NCI-H2227 treated with DMSO at 0.1 percent for 48 hours (cell line): ENCODE measurements at regions not wholly inside any gene's neighbourhood (a gene's known extent, or its start where the extent isn't known, plus 50 kb on each side); places are given as distances from the start of the nearest gene placed in this dataset.

Experiments used
- DNase-seq: peaks from one replicate; lab custom pipeline; 2025; lab: John Stamatoyannopoulos, UW

DNA sequence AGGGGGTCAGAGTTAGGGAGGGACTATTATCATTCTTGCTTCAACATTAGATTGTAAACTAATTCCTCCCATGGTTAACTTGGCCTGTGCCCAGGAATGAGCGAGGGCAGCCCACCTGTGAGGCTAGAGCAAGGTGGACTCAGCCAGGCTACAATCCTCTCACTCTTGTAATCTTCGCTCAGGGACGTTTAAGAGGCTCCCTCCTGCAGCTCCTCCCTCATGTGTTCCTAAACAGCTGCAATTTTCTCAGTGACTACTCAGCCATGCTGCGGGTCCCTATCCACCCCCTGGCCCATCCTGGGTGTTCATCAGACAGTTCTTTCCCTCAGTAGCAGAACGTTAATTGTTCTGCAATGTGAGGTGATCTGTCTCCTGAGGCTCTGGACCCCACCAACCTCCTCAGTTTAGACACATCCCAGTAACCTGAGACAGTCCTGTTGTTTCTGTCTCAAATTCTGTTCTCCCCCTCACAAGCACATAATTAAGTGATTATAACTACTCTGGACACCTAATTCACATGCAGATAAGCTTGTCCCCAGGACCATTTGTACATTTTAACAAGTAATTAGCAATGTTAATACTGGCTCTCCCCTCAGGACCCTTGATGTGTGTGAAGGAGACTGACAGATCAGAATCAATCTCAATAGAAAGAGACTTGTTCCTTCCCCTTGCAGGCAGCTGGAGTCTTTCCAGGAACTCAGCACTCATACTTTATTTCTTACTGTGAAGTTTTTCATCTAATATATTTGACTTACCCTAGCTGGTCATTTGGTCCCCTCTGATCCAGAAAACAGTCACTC lies 337.2 kb upstream of the B3GAT1 start:
- no peak for DNase-seq

DNA sequence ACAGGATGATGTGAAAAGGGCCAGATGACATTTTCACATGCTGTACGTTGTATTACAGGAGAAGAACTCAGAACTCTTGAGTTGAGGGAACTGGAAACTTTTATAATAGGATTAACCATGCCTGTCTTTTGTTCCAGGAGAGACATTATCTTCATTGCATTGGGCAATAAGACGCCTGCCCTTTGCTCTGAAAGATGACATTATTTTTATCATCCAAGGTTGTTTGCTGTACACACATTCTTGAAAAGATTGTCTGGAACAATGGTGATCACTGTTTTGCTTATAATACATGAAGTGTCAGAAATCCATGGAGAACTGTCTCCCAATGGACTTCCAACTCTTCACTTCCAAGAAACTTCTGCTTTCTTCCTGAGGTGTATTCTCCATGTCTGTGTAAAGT lies 334.6 kb upstream of the B3GAT1 start:
- no peak for DNase-seq

DNA sequence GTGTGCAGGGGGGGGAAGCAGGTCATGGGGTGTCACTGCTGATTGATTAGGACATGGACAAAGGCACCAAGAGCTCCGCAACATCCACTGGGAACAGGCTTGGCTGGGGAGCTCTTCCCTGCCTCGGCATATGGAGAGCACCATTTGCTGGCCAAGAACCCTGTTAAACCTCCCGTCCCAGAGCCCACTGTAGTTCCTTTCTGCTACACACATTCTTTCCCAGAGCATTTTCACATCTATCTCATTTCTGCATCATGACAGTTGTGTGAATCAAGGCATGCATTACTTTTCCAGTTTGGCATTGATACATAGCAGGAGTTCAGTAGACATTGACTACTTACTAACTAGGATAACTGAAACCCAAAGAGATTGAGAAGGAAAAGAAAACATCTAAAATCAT lies 333.4 kb upstream of the B3GAT1 start:
- DNase-seq = no peak

DNA sequence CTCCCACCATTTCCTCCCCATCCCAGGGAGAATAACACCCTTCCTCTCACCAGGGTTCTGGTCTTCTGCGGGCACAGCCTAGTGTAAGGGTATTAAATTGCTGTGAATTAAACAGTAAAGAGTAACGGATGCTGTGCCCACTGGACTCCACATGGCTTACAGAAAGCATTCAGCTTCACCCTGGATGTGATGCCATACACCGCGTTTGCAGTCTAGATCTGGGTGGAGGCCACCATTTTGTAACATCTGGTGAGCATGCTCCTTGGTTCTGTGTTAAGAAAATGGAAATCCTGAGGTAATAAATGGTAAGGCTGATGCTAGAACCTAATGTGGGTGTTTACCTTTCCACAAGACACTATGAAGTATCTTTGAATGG lies 331.8 kb upstream of the B3GAT1 start:
- no peak for DNase-seq

DNA sequence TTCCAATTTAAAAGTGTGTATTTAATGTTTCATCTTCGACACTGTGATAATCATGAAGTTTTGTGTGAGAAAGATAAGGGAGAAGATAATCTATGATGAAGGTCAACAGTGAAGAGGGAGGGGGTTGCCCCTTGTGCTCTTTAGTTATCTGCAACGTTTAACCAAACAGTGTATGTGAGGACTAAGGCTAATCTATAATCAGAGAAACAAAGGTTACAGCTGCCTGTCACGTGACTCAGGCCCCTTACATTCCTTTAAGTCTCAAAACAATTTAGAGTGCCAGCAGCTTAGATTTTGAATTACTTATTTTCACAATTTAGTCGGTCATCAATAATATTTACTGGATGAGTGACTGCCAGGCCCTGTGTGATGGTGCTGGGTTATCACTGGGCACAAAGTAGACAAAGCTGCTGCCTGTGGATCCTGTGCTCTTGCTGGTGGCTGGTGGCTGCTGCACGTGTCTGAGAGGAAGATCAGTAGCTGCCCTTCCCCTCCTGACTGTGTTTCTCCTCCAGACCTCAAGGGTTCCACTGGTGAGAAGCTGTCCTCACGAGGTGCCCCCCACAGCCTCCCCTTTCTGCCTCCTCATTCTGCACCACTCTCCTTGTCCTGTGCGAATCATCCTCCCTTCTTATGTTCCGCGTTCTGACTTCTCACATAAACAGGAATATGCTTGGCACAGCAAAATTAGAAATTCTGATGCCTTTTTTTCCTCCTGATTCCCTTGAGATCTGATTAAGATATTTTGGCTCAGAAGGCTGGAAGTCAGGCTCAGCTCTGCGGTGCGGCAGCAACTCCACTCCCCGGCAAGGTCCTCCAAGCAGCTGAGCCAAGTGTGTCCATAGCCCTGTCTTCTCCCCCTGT lies 331.1 kb upstream of the B3GAT1 start:
- no peak for DNase-seq

DNA sequence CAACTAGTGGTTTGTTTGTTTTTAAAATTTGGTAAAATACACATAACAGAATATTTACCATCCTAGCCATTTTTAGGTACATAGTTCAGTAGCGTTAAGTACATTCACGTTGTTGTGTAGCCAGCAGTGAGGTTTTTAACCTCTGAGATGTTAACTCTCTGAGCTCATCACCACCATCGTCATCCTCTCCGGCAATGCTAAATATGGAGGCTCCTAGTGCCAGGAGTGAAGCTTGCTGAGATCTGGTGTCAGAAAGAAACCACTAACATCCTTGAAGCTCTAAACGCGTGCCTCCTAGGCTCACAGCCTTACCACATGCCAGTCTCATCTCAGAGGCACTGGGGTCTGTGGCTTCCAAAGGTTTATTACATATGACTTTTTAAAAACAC lies 330.2 kb upstream of the B3GAT1 start:
- DNase-seq = no peak

DNA sequence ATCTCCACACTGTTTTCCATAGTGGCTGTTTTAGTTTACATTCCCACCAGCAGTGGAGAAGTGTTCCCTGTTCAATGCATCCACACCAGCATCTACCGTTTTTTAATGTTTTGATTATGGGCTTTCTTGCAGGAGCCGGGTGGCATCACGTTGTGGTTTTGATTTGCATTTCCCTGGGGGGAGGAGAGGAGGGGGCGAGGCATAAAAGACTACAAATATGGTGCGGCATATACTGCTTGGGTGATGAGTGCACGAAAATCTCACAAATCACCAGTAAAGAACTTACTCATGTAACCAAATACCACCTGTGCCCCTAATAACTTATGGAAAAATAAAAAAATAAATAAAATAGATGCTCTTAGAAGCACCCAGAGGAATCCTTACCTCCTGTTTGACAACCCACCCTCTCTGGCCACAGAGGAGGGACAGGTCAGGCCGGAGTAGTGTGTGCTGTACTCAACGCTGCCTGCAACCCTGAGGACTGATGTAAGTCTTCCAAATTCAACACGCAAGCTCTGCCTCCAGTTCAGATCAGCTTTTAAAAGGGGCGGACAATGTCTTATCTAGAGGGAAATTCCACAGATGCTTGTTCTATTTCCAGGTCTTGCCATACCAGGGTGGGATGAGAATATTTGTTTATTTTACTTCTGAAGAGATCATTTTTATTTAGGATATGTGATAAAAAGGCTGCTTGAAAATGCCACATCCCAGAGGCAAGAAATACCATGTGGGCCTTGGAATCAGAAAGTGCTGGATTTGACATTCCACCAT lies 329.6 kb upstream of the B3GAT1 start:
- no peak for DNase-seq

DNA sequence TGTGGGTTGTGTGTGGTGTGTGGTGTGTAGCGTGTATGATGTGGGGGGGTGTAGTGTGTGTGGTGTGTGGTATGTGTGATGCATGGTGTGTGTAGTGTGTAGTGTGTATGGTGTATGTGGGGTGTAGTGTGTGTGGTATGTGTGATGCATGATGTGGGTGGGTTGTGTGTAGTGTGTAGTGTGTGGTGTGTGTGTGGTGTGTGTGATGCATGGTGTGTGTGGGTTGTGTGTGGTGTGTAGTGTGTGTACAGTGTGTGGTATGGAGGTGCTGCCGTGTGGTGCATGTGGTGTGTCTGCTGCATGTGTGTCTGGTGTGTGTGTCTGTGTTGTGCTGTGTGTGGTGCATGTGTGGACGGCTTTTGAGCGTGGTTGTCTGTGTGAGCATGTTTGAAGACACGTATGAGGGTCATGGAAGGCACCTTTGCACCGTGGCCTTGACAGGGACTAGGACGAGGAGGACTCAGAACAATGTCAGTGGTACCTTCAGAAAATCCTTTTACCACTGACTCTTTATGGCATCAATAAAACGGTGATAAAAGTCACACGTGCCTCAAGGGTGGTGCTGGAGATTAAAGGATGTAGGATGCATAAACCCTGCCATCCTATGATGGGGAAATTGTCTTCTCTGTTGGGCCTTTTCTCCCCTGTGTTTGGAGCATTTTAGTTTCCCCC lies 328.7 kb upstream of the B3GAT1 start:
- no peak for DNase-seq

DNA sequence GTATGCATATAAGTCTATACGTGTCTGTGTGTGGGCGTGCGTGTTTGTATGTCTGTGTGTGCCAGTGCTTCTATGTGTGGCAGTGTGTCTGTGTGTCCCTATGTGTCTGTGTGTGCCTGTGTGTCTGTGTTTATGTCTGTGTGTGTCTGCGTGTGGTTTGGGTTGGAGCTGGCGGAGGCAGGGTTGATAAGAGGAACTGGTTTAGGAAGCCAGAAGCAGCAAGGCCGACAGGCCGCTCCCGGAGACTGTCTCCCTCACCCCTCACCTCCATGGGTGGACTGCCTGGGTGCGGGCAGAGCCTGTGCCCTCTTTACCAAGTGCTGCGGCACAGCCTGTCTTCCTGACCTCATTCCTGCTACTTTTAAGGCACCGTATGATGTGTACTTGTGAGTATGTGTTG lies 327.1 kb upstream of the B3GAT1 start:
- DNase-seq = no peak

DNA sequence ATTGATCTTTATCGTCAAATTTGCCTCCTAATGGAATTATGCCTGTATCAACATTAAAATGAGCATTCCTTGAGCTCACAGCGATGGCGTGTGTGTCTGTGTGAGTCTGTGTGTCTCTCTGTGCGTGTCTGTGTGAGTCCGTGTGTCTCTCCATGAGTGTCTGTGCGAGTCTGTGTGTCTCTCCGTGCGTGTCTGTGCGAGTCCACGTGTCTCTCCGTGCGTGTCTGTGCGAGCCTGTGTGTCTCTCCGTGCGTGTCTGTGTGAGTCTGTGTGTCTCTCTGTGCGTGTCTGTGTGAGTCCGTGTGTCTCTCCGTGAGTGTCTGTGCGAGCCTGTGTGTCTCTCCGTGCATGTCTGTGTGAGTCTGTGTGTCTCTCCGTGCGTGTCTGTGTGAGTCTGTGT lies 326.5 kb upstream of the B3GAT1 start:
- DNase-seq = no peak

DNA sequence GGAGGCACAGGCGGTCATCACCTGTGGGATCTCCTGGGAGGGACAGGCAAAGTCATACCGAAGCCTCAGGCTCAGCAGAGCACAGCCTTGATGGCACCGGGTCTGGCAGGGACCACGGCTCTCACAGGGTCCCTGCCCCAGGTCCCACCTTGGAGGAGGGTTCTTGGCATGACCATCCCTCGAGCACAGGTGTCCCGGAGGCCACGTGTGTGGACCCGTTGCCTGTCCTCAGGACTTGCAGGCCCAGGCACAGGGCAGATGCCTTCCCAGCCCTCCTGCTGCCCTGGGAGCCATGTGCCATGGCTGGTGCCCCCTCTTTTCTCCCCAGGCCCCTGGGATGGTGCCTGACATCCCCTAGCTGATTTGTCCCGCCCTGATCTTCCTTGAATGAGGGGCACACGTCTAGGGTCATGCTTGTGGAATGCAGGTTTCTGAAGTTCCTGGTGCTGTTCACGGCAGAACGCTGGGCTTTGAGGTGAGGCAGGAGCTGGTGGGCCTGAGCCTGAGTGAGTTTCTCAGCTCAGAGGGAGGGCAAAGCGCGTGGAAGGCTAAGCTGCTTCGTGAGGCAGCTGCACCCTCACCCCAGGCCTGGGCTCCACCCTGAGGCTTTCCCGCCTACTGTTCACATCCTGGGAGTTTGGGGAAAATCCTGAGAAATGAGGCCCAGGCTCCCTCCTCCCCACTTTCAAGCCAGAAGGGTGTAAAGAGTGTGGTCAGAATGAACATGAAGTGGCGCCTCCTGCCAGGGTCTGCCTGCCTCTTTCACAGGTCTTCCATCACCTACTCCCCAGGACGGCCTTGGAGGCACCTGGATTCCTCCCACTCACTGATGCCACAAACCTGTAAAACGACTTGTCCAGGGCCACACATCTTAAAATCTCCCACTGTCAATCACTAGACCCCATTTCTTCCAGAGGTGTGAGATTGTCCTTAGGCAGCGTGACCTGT lies 325.8 kb upstream of the B3GAT1 start:
- no peak for DNase-seq

DNA sequence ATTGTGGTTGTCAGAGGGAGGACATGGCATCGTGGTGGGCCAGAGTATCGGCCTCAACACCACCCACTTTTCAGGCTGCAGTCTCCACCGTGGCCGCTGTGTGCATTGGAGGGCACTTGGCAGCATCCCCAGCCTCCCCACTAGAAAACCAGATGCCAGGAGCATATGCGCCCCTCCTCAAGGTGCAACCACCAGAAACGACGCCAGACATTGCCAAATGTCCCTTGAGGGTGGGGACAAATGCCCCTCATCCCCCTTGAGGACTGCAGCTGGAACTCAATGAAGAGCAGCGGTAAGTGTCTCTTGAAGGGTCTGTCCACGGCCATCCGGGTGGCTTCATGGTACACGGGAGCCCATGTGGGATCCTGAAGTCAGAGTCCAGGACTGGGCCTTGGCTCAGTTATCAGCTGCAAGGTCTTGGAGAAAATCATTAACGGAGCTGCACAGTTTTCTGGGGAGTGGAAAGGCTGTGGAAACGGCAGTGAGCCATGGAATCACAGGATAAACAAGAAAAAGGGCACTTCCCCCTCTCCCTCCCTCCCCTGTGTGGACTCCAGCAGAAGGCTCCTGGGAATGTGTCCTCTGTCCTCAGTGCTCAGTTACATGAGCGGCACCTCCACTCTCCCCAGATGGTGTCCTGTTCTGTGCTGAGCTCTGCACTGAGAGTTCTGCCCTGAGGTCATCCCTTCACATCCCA lies 324.4 kb upstream of the B3GAT1 start:
- DNase-seq = no peak

DNA sequence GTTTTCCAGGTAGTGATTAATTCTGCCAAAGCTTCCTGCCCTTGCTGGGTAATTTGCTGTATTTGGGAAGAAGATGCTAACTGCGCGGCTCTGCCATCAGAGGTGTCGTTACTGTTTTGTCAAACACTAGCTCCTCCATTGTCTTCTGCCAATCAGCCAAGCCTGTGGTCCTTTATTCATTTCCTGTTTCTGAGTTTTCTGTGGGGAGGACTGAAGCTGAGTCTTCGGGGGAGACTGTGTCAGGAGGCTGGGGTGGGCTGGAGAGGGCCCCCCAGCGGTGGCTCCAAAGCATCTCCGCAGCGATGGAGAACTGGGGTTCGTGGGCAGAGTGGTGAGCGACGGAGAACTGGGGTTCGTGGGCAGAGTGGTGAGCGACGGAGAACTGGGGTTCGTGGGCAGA lies 322.9 kb upstream of the B3GAT1 start:
- DNase-seq = no peak

DNA sequence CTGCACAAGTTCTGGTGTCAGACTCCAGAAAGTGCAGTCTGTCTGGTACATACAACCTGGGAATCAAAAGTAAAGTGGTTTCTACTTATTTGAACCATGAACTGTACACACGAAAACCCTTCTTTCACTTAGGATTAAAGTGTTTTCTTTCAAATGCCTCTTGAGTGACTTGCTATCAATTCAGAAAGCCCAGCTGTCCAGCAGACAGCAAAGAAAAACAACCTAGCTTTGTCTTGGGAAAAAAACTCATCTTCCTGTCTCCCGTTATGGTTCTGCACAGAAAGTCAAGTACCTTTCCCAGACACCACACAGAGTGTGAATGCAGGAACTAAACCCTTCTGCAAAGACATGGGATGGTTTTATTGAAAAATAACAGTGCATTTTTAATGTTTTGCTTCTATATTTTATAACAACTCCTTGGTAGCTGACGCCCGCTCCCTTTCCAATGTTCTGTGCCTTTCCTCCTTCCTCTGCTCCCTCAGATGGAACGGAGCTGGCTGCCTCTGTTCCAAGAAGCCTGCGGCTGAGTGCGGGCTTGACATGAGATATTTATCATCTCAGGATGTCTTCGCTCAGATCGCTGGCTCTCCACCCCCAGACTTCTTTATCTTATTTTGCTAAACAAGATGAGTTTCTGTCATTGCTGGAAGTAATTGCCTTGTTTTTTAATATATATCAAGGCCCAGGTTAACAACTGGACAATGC lies 322.3 kb upstream of the B3GAT1 start:
- no peak for DNase-seq

DNA sequence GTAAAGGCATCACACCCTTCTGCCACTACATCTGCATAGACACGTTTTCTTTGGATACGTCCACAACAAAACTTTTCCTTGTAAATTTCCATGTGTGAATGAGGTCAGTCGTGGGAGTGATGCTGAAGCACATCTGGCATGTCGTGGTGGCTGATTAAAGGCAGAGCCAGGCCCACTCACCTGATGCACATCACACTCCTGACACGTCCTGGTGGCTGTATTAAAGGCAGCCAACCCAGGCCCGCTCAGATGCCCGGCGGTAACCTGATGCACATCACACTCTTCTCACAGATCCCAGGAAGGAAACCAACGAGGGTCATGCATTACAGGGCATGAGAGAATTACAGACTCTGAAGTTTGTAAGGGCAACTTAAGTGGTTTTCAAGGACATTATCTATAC lies 321.6 kb upstream of the B3GAT1 start:
- no peak for DNase-seq

DNA sequence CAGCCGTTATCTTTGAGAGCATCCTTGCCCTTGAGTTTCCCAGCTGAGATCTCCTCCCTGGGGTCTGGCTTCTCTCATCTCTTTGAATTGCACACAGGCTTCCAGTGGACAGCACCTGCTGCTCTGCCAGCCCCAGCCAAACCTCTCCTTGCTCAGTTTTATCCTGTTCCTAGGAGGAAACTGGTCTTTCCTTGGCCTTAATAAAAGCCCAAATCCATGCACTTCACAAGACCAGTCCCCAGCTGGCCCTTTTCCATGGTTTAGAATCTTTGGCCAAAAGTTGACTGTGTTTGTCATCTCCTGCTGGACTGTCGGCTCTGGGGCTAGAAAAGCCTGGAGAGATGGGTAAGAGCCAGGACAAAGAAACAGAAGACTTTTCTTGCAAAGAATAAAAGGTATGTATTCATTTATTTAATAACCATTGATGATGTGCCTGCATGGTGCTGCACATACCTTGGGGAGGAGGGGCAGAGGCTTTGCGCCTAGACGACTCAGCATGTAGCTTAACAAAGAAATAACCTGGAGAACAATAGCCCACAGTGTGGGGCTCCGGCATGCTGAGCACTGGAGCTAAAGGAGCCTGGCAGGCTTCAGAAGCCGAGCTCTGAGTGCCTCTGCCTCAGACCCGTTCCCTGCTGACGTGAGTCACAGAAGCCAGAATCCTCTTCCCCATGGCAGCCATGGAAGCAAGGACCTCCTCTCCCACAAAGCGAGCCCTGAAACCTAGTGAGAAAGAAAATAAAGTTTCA lies 319.3 kb upstream of the B3GAT1 start:
- DNase-seq = no peak

DNA sequence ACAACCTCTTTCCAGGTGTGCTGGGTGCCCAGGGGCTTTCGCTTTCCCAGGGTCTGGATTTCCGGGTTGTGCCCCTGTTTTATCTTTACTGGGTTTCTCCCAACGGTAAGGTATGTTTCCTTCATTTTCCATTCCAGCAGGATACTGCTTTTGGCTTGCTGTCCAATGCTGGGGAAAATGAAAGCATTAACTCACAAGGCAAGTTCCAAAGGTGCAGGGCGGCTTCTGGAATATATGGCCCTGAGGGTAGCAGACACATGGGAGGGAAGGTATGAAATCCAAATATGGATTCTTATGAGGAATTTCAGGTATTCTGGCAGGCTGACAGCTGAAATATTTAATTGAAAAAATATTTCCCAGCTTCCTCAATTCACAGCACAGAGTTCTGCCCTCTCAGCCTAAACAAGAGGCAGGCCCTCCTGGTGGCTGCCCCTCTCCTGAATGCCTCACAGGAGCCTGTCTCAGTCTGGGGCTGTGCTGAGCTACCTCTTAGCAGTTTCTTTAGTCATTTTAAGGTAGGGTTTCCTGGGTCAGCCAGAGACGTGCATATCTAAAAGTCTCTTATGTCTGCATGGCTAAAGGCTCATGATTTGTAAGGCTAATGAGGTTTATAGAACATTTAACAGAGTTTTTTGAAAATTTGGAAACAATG lies 318.6 kb upstream of the B3GAT1 start:
- DNase-seq = no peak

DNA sequence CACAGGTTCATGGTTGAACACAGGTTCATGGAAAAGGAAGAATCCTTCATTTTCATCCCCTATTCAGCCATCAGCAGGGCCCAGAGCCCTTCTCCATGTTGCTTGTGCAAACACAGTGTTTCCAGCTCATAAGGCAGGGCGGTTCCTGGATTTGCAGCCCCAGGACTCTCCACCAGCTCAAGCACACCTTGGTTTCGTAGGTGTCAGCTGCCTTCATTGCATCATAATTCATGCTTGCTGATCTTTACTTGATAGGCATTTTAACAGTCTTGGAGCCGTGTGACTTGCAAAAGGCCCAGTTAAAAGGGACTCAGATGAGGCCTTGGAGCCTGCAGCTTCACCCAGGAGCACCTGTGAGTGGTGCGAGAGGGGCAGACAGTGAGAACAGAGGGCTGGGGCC lies 318.1 kb upstream of the B3GAT1 start:
- DNase-seq = no peak

DNA sequence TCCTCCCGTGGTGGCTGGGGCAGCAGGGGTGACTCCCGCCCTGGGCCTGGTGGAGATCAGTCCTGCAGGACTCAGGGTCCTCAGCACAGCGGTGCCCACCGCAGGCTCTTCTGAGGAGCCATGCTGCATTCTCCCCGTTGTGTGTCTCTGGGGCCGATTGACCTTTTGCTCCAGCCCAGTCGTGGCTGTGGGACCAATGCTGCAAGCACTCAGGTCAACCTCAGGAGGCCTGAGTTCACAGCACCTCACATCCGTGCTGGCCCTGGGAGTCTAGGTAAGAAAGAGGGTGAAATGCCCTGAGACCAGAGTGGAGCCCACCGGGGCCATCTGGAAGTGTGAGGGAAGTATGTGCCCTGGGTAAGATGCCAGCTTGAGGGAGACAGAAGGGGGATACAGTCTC lies 316.1 kb upstream of the B3GAT1 start:
- DNase-seq = no peak
